ENCODE measurements at regions not wholly inside any gene's neighbourhood (a gene's known extent, or its start where the extent isn't known, plus 50 kb on each side); places are given as distances from the start of the nearest gene placed in this dataset.

GRCh38 chr12:83361071-83361470, 674.4 kb downstream of the TMTC2 start:
- no peak for DNase-seq (ENCODE audit: low read depth)
- no peak overlapping the region for H3K4me3 ChIP-seq (ENCODE audit: low read depth, low read length)
- TF ChIP-seq CTCF (IDR thresholded peaks at IDR 0.05; ENCODE audit: low read depth, low read length, missing control alignments): no peak

GRCh38 chr12:83349907-83350611, 663.4 kb downstream of the TMTC2 start:
- no peak overlapping the region for H3K4me3 ChIP-seq (ENCODE audit: low read depth, low read length)
- TF ChIP-seq CTCF (IDR thresholded peaks at IDR 0.05; ENCODE audit: low read depth, low read length, missing control alignments): no peak
- DNase-seq (ENCODE audit: low read depth): no peak

GRCh38 chr12:83346333-83346732, 659.6 kb downstream of the TMTC2 start:
- H3K4me3 ChIP-seq (ENCODE audit: low read depth, low read length): no peak overlapping the region
- no peak for DNase-seq (ENCODE audit: low read depth)
- no peak for TF ChIP-seq CTCF (IDR thresholded peaks at IDR 0.05; ENCODE audit: low read depth, low read length, missing control alignments)

GRCh38 chr12:83343767-83344166, 657.1 kb downstream of the TMTC2 start:
- no peak for TF ChIP-seq CTCF (IDR thresholded peaks at IDR 0.05; ENCODE audit: low read depth, low read length, missing control alignments)
- H3K4me3 ChIP-seq (ENCODE audit: low read depth, low read length): no peak overlapping the region
- no peak for DNase-seq (ENCODE audit: low read depth)

- TF ChIP-seq CTCF (IDR thresholded peaks at IDR 0.05; ENCODE audit: low read depth, low read length, missing control alignments): no peak
- DNase-seq (ENCODE audit: low read depth): no peak
- H3K4me3 ChIP-seq (ENCODE audit: low read depth, low read length): no peak overlapping the region
Measured at GRCh38 chr12:83335748-83336147, 649.0 kb downstream of the TMTC2 start.

- no peak overlapping the region for H3K4me3 ChIP-seq (ENCODE audit: low read depth, low read length)
- no peak for DNase-seq (ENCODE audit: low read depth)
- no peak for TF ChIP-seq CTCF (IDR thresholded peaks at IDR 0.05; ENCODE audit: low read depth, low read length, missing control alignments)
Measured at GRCh38 chr12:83326666-83327065, 640.0 kb downstream of the TMTC2 start.

- DNase-seq (ENCODE audit: low read depth): no peak
Measured at GRCh38 chr12:83323866-83324265, 637.2 kb downstream of the TMTC2 start.

More at GRCh38 chr12:83323866-83324265, 637.2 kb downstream of the TMTC2 start:
- no peak overlapping the region for H3K4me3 ChIP-seq (ENCODE audit: low read depth, low read length)
- TF ChIP-seq CTCF (IDR thresholded peaks at IDR 0.05; ENCODE audit: low read depth, low read length, missing control alignments): no peak
